ENCODE measurements at regions not wholly inside any gene's neighbourhood (a gene's known extent, or its start where the extent isn't known, plus 50 kb on each side); places are given as distances from the start of the nearest gene placed in this dataset.

GRCh38 chr2:22454826-22455485, 930.0 kb upstream of the KLHL29 start:
- BruUV-seq (replicated peaks): no TSS peak
- Histone ChIP-seq H2BK5ac (ENCODE audit: low read depth, low read length, poor library complexity, severe bottlenecking) (no peak overlapping the region), H3K27ac (ENCODE audit: insufficient read depth, low read length) (no peak overlapping the region), H2BK15ac (ENCODE audit: low read depth, low read length) (no peak overlapping the region), H3K9me1 (ENCODE audit: insufficient read depth, low read length) (no peaks in the 10 kb centered on the region), H3K4me2 (ENCODE audit: low read depth, low read length) (no peak overlapping the region), H2BK20ac (ENCODE audit: low read depth, low read length) (no peak overlapping the region), H3K27me3 (ENCODE audit: control insufficient read depth, insufficient read depth, low read length) (no peaks in the 10 kb centered on the region), H4K8ac (ENCODE audit: low read depth in 2 of 2, low read length in 2 of 2) (no peak overlapping the region), H3K79me1 (ENCODE audit: low read depth in 1 of 2, low read length in 2 of 2) (no peaks in the 10 kb centered on the region), H4K5ac (ENCODE audit: low read depth, low read length) (no peak overlapping the region), H3K9me3 (ENCODE audit: control insufficient read depth, insufficient read depth, low read length) (peaks cover 9% of the 10 kb centered on the region), H3K23ac (ENCODE audit: low read depth, low read length) (no peak overlapping the region), H3K14ac (replicated peaks; ENCODE audit: low read depth, low read length) (no peak overlapping the region), H3K36me3 (ENCODE audit: control insufficient read depth, insufficient read depth, low read length) (no peaks in the 10 kb centered on the region), H3K56ac (ENCODE audit: extremely low read depth, insufficient read depth, low read length) (no peak overlapping the region), H2AK5ac (ENCODE audit: low read depth, low read length) (no peak overlapping the region), H2BK120ac (ENCODE audit: low read depth, low read length) (no peak overlapping the region), H3K9ac (ENCODE audit: low read depth, low read length) (no peak overlapping the region), H3K4ac (ENCODE audit: low read depth, low read length) (no peak overlapping the region), H2AFZ (replicated peaks; ENCODE audit: low read length, poor library complexity) (no peak overlapping the region), H4K20me1 (ENCODE audit: insufficient read depth, low read length) (no peaks in the 10 kb centered on the region), H3K4me1 (ENCODE audit: control insufficient read depth, insufficient read depth, low read length) (no peaks in the 10 kb centered on the region), H3K18ac (ENCODE audit: low read depth, low read length) (no peak overlapping the region), H4K91ac (ENCODE audit: insufficient read depth, low read depth, low read length) (no peak overlapping the region), H3K4me3 (ENCODE audit: insufficient read depth, low read depth, low read length) (no peak overlapping the region), H2AK9ac (replicated peaks; ENCODE audit: low read depth, low read length, poor library complexity) (no peak overlapping the region)
- ChIA-PET POLR2A (ENCODE audit: unreplicated experiment) (no interaction called here), CTCF (no interaction called here)
- in situ Hi-C loops (cut with MboI; ENCODE audit: low sequenced_read_pairs) (no loop called here), intact Hi-C loops (cut with micrococcal nuclease) (no loop called here), dilution Hi-C loops (cut with HindIII; ENCODE audit: low sequenced_read_pairs, unreplicated experiment) (no loop called here)
- WGBS, 2 experiments (ENCODE audit: extremely low coverage in 2 of 2, insufficient read length in 1 of 2): no CpG with 5 or more reads among the region's 2 CpGs
- TF ChIP-seq MXI1 (IDR thresholded peaks at IDR 0.05; ENCODE audit: borderline replicate concordance, low read depth, low read length): no peak
- no peak for TF ChIP-seq SMC3 (IDR thresholded peaks at IDR 0.05; ENCODE audit: low read depth, low read length)
- no peak for TF ChIP-seq CTCF (conservative IDR thresholded peaks at IDR 0.05; ENCODE audit: low read depth, low read length)
- no peak for TF ChIP-seq USF2 (IDR thresholded peaks at IDR 0.05; ENCODE audit: low read depth, low read length)
- TF ChIP-seq CEBPB (IDR thresholded peaks at IDR 0.05; ENCODE audit: low read depth, low read length): no peak
- no peak for TF ChIP-seq RAD21 (IDR thresholded peaks at IDR 0.05; ENCODE audit: low read length)
- no peak for DNase-seq
- ATAC-seq (ENCODE audit: low read depth): no peak

All from IMR-90 (cell line).